ENCODE measurements at regions not wholly inside any gene's neighbourhood (a gene's known extent, or its start where the extent isn't known, plus 50 kb on each side); places are given as distances from the start of the nearest gene placed in this dataset.

DNA sequence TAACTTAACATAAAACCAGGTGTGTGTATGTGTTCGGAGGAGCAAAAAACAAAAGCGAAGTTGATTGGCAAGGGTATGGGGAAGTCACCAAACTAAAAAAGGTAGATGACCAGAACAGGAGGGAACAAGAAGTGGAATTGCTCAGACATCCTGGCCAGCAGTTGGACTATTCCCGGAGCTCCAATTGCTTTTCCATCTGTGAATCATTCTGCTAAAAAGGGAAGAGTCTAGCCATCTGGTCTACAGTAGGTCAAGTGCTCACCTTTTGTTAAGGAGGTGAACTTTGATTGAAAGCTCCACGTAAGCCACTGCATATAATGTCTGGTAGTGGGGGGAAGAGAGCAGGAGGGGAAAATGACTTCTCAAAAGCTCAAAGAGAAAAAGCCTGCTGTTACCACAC, 50.0 kb upstream of the BET1 start:
- DNase-seq: no peak

DNA sequence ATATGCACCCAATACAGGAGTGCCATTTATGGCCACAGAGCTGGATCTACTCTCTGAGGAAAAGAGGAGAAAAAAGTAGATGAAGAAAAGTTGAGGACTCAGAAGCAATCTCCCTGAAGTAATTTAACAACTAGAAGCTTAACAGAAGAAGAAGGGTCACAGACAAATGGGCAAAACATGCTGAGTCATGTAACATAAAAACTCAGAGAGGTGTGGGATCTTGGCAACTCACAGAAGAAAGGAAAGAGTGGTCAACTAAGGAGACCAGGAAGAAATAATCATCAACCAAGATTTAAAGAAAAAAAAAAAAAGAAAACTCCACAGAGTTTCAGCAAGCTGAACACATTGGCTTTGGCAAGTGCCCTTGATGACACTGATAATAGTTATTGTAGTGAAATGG, 51.8 kb upstream of the BET1 start:
- no peak for DNase-seq

DNA sequence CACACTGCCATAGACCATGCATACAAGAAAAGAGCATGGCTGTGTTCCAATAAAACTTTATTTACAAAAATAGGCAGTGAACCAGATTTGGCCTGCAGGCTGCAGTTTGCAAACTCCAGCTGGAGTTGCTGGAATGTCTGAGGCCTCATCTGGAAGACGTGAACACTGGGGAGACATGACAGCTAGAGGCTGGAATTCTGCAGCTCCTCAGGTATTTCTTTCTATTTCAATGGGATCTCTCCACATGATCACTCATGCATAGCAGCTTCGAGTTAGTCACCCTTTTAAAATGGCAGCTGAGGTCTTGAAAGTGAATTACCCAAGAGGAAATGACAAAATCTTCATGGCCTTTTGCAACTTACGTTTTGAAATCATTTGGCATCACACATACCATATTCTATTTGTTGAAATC, 52.6 kb upstream of the BET1 start:
- no peak for DNase-seq

DNA sequence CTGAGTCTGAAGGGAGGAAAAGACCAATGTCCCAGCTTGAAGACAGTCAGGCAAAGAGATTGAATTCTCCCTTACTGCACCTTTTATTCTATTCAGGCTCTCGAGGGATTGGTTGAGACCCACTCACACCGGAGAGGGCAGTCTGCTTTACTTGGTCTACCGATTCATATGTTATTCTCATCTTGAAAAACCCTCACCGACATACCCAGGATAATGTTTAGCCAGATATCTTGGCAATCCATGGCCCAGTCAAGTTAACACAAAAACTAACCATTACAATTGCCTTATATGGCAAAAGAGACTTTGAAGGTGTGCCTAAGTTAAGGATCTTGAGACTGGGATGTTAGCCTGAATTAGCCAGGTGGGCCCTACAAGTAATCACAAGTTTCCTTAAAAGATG, 53.8 kb upstream of the BET1 start:
- DNase-seq: no peak

DNA sequence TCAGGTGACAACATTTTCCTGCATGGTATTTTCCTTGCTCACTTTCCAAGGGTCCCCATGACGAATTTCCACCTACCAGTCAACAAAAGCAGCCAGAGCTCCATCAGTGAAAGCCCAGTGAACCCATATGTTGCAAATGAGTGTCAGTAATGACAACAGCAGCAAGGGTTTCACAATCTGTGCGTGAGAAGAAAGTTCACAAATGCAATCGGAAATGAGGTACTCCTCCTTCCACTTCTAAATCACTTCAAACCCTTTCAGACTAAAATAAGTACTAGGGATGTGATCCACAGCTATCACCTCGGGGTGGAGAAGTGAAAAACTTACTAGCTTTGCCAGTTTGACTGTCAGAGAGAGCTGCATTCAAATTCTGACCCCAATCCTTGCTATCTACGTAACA, 55.6 kb upstream of the BET1 start:
- DNase-seq: no peak

DNA sequence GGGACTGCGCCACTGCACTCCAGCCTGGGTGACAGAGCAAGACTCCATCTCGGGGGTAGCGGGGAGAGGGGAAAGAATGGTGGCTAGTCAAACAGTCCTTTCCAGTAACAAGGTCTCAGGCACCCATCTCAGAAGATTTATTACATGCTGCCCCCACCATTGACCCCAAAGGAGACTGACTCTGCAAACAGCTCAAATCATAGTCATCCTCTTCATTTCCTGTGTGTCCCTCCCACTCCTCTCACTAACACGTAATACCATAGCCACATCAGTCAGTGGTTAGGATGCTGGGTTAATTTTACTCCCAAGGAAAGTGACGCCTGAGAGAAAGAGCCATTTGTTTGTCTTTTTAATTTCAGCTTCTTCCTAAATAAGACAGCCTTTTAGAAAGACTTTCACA, 56.6 kb upstream of the BET1 start:
- no peak for DNase-seq

DNA sequence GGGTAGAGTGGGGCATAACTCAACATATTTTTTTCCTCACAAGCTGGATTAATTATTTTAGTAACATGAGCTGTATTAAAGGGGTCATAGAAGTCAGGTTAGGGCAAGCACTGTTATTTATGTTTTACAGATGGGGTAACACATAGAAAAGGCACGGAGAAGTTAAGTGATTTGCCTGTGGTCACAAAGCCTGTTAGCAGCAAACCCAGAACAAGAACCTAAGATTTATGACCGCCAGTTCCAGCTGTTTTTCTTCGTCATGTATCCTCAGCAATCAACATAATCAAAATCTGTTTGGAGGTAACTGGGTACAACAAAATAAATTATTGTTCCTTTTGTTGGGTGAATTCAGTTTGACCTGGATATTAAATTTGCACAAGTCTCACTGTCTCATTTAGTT, 57.2 kb upstream of the BET1 start:
- DNase-seq: no peak

DNA sequence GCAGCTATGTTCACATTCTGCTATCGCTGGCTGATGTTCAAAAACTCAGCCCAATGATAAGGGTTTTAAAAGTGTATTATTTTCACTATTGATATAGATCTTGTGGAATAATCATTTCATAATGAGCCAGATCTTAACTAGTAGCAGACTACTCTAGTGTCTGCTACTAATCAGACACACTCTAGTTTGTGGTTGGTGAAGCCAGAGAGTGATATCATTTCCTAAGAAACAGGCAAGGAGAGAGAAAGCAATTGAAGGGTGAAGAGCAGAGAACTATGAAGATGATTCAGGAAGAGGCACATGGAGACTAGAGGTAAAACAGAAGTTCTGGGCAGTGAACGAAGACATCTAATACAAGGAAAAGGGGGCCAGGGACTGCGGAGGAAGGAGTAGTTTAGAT, 58.2 kb upstream of the BET1 start:
- DNase-seq: no peak

DNA sequence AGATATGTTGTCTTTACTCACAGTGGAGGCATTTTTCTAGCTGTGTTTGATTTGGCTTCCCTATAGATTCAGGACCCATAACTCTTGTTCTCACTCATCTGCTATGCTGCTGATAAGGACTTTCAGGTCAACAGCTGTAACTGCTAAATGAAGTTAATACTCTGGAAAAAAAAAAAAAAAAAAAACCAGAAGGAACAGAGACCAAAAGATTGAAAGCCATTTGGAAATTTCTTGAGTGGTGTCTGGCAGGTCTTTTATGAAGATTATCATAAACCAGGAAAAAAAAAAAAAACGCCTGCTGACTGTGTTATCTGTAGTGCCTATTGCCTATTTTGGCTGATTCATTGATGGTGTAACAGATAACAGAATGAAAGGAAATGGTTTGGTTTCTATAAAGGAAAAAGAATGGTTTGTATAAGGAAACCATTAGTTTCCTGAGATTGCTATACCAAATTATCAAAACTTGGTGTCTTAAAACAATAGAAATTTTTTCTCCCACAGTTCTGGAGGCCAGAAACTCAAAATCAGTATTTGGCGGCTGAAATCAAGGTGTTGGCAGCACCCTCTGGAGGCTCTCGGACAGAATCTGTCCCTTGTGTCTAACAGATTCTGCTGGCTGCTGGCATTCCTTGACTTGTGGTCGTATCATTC, 60.5 kb upstream of the BET1 start:
- DNase-seq: no peak

DNA sequence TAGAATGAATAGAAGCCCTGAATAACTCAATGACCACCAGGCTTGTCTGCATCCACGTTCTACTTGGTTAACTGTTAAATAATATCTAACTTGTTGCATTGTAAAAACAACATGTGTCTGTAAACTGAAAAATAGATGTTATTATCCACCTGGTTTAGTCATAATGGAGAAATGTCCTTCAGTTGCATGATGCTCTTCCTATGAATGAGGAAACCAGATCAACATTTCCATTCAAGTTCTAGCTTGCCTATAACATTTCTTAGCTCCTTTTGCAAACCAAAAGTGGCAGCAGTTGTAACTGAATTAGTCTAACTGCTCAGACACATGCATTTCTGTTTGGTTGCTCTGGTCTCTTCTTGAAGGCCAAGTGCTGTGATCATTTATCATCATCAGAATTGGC, 62.9 kb upstream of the BET1 start:
- DNase-seq: no peak

DNA sequence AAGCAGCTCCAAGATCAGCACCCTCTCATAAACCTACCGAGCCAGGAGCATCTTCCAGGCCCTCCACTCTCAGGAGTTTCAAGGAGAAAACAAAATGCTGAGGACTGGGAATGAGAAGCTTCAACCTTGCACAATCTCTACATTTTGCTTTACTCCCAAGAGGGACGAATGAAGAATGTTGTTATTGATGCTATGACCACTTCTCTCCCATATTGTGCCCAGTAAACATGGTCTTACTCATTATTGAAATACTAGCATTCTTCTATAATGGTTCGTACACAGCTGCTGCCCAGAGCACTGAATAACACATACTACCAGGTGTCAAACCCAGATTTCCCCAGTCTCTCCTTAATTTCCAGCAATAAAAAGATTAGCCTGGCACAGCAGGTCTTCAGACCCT, 63.4 kb upstream of the BET1 start:
- no peak for DNase-seq

DNA sequence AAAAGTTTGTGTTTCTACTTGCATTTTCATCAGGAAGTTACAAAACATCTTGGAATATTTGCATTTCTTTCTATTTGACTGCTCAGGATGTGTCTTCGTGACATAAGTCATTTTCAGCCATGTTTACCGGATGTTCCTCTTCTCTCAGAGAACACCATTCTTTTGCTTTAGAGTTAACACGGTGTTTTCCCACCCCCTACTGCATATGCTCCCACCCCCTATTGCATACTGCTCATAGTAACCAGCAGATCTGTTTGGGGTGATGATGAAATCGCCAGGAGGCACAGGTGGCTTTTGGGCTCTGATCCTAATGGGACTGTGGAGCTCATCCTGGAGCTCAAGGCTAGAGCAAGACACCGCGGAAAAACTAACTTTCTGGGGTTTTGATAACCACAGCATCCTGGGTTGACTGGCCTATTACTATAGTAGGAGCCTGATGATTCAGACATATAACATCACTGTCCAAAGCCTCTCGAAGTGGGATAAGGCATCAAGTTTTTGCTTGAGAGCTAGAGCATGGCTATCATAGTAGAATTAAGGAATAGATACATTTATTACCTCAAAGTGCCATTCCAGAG, 65.1 kb upstream of the BET1 start:
- DNase-seq: no peak

DNA sequence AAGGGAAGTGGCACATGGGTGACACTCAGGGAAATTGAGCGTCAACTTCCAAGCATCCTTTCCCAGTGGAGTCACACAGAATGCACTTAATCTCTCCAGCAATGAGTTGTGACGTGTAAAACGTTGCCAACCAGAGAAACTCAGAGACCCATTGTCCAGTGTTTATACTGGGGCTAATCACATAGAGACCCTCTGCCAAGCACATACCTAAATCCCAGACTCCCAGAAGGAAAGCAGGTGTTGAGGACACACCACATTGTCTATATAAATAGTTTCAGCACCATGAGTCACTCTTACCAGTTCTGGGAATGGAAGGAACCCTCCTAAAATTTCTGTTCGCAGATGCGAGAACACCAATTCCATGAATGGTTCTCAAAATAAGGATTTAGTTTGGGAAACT, 76.4 kb upstream of the BET1 start:
- no peak for DNase-seq

DNA sequence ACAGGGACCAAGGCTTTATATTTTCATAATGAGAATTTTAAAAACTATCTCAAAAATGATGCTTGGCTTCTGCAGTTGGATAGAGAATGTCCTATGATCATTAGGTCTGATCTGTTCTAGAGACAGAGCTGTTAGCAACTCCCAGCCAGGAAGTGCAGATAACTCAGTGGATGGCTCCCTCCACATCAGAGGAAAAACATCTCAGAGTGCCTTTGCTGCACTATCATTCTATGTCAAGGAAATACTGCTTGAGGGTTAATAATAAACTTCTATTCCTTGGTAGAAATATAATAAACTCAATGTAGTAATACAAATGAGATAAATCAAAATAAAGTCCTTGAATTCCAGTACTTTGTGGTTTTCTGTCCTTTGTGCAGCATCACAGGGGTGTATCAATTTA, 78.0 kb upstream of the BET1 start:
- no peak for DNase-seq

DNA sequence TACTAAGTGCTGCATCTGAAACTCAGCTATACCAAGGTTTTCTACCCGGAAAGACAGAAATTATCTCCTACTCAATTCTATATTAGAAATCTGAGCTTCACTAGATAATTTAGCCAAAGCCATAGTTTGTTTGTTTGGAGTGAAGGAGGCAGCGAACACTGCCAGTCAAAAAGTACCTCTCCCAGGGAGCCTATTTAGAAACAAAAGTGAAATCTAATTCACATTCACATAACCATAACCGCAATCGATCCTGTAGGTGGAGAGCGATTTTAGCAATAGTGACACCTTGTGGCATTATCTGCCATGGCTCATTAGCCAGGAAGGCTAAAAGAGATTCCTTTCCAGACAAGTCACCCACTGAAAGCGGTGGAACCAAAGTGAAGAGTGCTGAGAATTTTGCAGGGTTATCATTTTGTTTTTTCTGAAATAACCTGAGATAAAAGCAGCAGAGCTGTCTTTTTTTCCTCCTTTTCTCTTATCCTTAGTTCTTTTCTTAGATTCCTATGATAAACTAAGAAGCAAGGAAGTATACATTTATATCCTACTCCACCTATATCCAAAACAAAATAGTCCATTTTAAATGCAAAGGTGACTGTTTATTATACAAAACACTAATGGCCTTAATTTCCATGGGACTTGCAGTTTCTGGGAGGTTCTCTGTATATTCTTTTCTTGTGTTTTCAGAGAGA, 83.7 kb upstream of the BET1 start:
- DNase-seq: peak; percentile 39

DNA sequence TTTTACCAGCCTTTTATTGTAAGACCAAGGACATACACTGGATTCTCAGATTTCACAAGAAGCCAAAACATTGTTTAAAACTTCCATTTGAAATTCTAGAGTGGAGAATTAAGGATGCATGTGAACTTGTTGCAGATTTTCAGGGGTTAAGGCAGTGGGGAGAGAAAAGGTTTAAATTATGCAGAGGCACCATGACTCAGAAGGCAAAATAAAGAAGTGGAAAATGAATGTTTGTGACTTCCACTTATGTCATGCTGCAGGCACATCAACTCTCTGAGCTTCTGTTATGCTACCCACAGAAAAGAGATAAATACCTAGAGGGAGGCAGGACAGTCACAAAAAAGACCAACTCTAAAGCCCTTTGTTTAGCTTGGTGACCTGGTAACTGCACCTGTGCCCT, 84.4 kb upstream of the BET1 start:
- DNase-seq: no peak

DNA sequence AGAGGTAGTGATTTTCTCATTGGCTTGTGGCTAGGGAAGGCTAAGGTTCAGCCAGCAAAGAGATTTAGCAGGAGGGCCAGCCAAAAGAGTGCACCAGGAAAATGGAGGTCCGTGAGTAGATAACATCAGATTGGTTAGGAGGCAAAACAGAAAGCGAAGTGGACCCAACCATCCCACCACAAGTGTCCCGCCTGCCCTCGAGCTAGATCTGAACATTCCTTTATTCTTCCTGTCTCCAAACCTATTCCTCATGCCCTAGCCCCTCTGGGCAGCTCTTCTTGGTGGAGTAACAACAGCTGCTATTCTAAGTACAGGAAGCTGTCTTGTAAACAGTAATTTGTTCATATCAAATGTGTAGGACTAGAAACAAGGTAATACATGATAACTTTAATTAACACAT, 85.7 kb upstream of the BET1 start:
- no peak for DNase-seq

DNA sequence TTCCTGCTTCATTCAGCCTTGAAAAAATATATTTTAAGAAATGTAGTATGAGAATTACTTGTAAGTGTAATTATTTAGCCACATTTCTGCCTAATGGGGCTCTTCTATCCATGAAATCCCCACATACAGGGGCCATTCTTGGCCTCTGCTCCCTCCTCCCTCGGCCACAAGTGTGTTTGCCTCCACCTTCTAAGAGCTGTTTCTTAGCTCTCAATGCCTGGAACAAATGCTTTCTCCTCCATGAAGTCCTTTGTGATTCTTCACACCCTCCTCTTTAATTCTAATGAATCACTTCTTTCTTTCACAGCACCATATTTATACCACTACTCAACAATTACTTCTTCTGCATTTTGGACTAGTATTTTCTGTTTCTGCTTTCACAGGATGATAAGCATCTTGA, 88.8 kb upstream of the BET1 start:
- no peak for DNase-seq

DNA sequence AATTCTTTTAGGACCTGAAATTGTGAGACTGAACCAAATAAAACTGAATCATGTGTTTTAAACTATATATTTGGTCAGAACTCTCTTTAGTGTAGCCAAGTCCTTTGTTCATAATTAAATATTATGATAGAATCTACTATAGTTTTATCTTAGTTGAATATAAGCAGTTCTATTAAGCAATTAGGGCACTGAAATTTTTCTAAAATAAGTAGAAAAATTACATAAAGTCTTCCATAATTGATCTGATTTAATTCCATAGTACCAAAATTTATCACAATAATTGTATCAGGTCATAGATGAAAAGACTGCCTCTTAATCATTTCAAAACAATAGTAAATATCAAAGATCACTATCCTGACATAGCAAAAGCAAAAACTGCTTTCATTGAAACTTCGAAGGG, 90.1 kb upstream of the BET1 start:
- no peak for DNase-seq

DNA sequence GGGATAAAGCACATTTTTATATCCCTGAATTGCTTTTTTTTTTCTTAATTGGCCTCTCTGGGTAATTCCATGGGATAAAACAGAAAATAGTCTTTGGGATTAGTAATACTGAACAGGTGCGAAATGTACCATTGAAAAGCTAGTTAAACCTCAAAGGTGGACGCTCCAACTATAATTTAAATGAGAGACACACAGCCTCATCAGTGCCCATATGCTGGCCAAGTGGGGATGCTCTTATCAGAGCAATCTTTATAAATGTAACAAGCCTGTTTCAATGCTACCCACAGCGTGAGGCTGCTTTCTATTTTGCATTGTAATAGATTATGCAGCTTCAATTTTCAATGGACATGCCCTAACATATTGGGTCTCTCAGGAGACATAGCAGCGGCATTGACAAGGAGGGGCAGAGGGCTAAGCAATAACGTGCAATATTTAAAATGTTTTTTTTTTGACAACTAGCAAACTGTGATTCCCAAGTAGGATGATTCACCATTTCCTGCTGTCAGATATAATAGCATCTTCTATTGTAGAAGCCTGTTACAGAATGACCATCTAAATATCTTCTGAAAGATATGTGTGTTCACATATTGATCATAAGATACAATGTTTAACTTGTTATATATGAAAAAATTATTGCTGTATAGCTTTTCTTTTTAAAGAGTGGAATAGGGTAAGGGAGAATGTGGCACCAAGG, 91.3 kb upstream of the BET1 start:
- DNase-seq: no peak

DNA sequence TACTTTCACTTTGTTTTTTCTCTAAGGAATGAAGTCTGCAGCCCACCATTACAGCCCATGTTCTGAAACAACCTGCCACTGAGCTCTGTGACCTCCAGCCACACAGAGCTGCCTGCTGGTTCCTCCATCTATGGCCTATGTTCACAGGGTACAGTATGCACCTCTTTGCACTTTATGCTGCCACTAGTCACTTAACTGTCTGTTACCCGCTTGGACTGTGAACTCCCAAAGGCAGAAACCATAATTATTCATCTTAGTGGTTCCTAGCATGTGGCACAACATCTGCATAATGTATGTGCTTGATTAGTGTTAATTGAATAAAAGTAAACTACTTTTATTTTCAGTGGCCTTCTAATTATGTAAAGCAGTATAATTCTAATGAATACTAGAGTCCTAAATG, 95.5 kb upstream of the BET1 start:
- DNase-seq: no peak

DNA sequence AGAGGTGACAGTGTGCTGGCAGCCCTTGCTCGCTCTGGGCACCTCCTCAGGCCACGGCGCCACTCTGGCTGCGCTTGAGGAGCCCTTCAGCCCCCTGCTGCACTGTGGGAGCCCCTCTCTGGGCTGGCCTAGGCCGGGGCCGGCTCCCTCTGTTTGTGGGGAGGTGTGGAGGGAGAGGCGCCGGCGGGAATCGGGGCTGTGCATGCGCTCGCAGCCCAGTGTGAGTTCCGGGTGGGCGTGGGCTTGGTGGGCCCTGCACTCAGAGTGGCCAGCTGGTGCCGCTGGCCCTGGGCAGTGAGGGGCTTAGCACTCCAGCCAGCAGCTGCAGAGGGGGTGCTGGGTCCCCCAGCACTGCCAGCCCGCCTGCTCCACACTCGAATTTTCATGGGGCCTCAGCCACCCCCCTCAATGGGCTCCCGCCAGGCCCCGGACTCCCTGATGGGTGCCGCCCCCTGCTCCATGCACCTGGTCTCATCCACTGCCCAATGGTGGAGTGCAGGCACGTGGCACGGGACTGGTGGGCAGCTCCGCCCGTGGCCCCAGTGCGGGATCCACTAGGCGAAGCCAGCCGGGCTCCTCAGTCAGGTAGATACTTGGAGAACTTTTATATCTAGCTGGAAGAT, 96.7 kb upstream of the BET1 start:
- no peak for DNase-seq

DNA sequence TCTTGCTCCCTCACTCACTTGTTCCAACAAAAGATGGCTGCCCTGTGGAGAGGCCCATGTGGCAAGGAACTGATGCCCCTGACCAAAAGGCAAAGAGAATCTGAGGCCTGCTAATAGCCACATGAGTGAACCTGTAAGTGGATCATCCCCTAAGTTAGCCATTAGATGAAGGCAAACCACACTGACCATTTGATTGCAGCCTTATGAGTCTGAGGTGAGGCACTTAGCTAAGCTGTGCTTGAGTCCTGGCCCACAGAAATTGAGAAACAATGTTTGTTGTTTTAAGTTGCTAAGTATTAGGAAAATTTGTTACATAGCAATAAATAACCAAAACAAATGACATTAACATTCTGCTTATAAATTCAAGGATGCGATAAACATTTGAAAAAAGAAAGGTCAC, 100.1 kb upstream of the BET1 start:
- DNase-seq: no peak

DNA sequence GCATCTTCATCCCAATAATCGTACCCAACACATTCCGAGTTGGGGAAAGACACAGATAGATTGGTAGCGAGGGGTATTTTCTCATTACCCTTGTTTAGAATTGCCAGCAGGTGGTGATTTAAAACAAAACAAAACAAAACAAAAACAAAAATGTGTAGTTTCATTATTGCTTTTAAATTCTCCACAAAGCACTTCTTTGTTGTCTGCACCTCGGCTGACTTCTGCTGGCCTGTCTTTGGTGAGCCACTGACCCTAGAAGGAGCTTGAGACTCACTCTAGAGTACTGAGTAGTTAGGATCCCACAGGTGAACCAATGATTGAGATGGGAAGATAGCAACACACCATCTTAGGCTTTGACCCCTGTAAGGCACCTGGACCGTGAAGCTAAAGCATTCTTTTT, 105.4 kb upstream of the BET1 start:
- DNase-seq: no peak
